Esophagus muscularis mucosa (tissue), 4 donors: ENCODE measurements at regions not wholly inside any gene's neighbourhood (a gene's known extent, or its start where the extent isn't known, plus 50 kb on each side); places are given as distances from the start of the nearest gene placed in this dataset.

Experiments
- DNase-seq: peaks from one replicate; pipeline ENCODE4 v3.0.0-alpha.2; 2017; ENCODE audit errors: extremely low spot score
- H3K27ac ChIP-seq, 4 donors: fragments of 200-600 bp; sonication (generic); replicated peaks in 1 of 4; 1 replicate in 3 of 4; 2 replicates in 1 of 4; pipeline ENCODE4 v1.5.1; 2016 to 2019; ENCODE audit warnings: mild to moderate bottlenecking in 1 of 4
- H3K27me3 ChIP-seq, 4 donors: fragments of 200-600 bp; sonication (generic); one replicate each; pipeline versions ENCODE4 v1.5.1 to v1.6.0; 2016 to 2019
- H3K36me3 ChIP-seq, 4 donors: fragments of 200-600 bp; sonication (generic); one replicate each; pipeline ENCODE4 v1.5.1; 2016 to 2019
- H3K4me1 ChIP-seq, 4 donors: fragments of 200-600 bp; sonication (generic); one replicate each; pipeline ENCODE4 v1.5.1; 2016 to 2019
- H3K4me3 ChIP-seq, 4 donors: fragments of 200-600 bp; sonication (generic); 1 replicate in 2 of 4; 2 replicates in 2 of 4; pipeline ENCODE4 v1.5.1; 2016 to 2019; ENCODE audit warnings: mild to moderate bottlenecking in 4 of 4, moderate library complexity in 1 of 4
- H3K9me3 ChIP-seq, 4 donors: fragments of 200-600 bp; sonication (generic); 1 replicate in 3 of 4; 2 replicates in 1 of 4; pipeline ENCODE4 v1.5.1; 2016 to 2019
- CTCF ChIP-seq, 3 experiments: fragments of 200-600 bp in 2 of 3; fragments of 450-650 bp in 1 of 3; sonication (generic) in 2 of 3; IDR thresholded peaks; one replicate each; pipeline ENCODE4 v1.5.1; 2017 to 2019; ENCODE audit warnings: antibody characterized with exemption in 3 of 3, mild to moderate bottlenecking in 2 of 3, moderate library complexity in 1 of 3
- EP300 ChIP-seq: sonication (generic); formaldehyde crosslinking; IDR thresholded peaks from one replicate; pipeline ENCODE4 v1.6.1; 2017; ENCODE audit warnings: antibody characterized with exemption
- POLR2A ChIP-seq: fragments of 450-650 bp; IDR thresholded peaks from one replicate; pipeline ENCODE4 v1.6.1; 2017; ENCODE audit warnings: antibody characterized with exemption, moderate library complexity, mild to moderate bottlenecking, low read depth
- POLR2AphosphoS5 ChIP-seq, 2 donors: sonication (generic); formaldehyde crosslinking; IDR thresholded peaks; one replicate each; pipeline ENCODE4 v1.6.1; 2017; ENCODE audit warnings: antibody characterized with exemption in 2 of 2
- WGBS: methylation state at CpG from one replicate; pipeline ENCODE4 v1.1.5; 2018; 5-methylcytosine and 5-hydroxymethylcytosine counted together
- intact Hi-C: fragments of 100-400 bp; cut with DNase I; formaldehyde crosslinking; loops from one replicate; pipeline ENCODE4 v1.15.1; 2023

- Histone ChIP-seq H3K4me1 (no peaks in the 10 kb centered on the region), H3K4me3 (no peak overlapping the region), H3K36me3 (no peaks in the 10 kb centered on the region), H3K27me3 (no peaks in the 10 kb centered on the region), H3K9me3 (no peaks in the 10 kb centered on the region), H3K27ac (no peak overlapping the region)
- 63% methylated on average over 2 of the region's 2 CpGs for WGBS
- intact Hi-C loops: no loop called here
- no peak for TF ChIP-seq POLR2AphosphoS5 (IDR thresholded peaks at IDR 0.05)
- TF ChIP-seq CTCF (IDR thresholded peaks at IDR 0.05): no peak
- no peak for TF ChIP-seq POLR2A
- TF ChIP-seq EP300: no peak
- no peak for DNase-seq
Observed at GRCh38 chr3:115548611-115549010, 74.7 kb upstream of the GAP43 start.

- DNase-seq: no peak
- TF ChIP-seq POLR2AphosphoS5 (IDR thresholded peaks at IDR 0.05): no peak
- no peak for TF ChIP-seq POLR2A
- TF ChIP-seq EP300: no peak
- no peak for TF ChIP-seq CTCF (IDR thresholded peaks at IDR 0.05)
- intact Hi-C loops: no loop called here
- Histone ChIP-seq H3K9me3 (no peaks in the 10 kb centered on the region), H3K4me3 (no peak overlapping the region), H3K4me1 (no peaks in the 10 kb centered on the region), H3K27ac (no peak overlapping the region), H3K27me3 (no peaks in the 10 kb centered on the region), H3K36me3 (no peaks in the 10 kb centered on the region)
- WGBS: 58% methylated on average over 2 of the region's 2 CpGs
Observed at GRCh38 chr3:115549071-115549470, 74.2 kb upstream of the GAP43 start.

GRCh38 chr3:115550285-115550761, 73.0 kb upstream of the GAP43 start:
- 44% methylated on average over 1 of the region's 1 CpG for WGBS
- H3K9me3 ChIP-seq: no peaks in the 10 kb centered on the region
- DNase-seq: no peak
- H3K27ac ChIP-seq: peak overlapping the region in 2 of 4 donors; percentile 3 to 20
- no peaks in the 10 kb centered on the region for H3K4me1 ChIP-seq
- no peaks in the 10 kb centered on the region for H3K36me3 ChIP-seq
- no peak overlapping the region for H3K4me3 ChIP-seq
- H3K27me3 ChIP-seq: no peaks in the 10 kb centered on the region
- TF ChIP-seq CTCF (IDR thresholded peaks at IDR 0.05) (no peak), POLR2A (no peak), POLR2AphosphoS5 (IDR thresholded peaks at IDR 0.05) (no peak), EP300 (no peak)
- intact Hi-C loops: no loop called here

- Histone ChIP-seq H3K36me3 (no peaks in the 10 kb centered on the region), H3K4me3 (no peak overlapping the region), H3K27ac (no peak overlapping the region), H3K27me3 (no peaks in the 10 kb centered on the region), H3K9me3 (no peaks in the 10 kb centered on the region), H3K4me1 (no peaks in the 10 kb centered on the region)
- DNase-seq: no peak
- TF ChIP-seq POLR2A: no peak
- no peak for TF ChIP-seq EP300
- TF ChIP-seq CTCF (IDR thresholded peaks at IDR 0.05): no peak
- WGBS: 65% methylated on average over 1 of the region's 1 CpG
- intact Hi-C loops: no loop called here
Observed at GRCh38 chr3:115551016-115551415, 72.3 kb upstream of the GAP43 start.

GRCh38 chr3:115552007-115552406, 71.3 kb upstream of the GAP43 start:
- H3K36me3 ChIP-seq: no peaks in the 10 kb centered on the region
- H3K4me3 ChIP-seq: no peak overlapping the region
- no peak for DNase-seq
- TF ChIP-seq EP300: no peak
- no peak for TF ChIP-seq POLR2AphosphoS5 (IDR thresholded peaks at IDR 0.05)
- no peak for TF ChIP-seq POLR2A
- TF ChIP-seq CTCF (IDR thresholded peaks at IDR 0.05): no peak
- intact Hi-C loops: no loop called here
- H3K27ac ChIP-seq: no peak overlapping the region
- WGBS: 86% methylated on average over 3 of the region's 3 CpGs
- H3K9me3 ChIP-seq: no peaks in the 10 kb centered on the region
- H3K27me3 ChIP-seq: no peaks in the 10 kb centered on the region
- no peaks in the 10 kb centered on the region for H3K4me1 ChIP-seq
